Osteoblast (primary cell): ENCODE measurements at regions not wholly inside any gene's neighbourhood (a gene's known extent, or its start where the extent isn't known, plus 50 kb on each side); places are given as distances from the start of the nearest gene placed in this dataset.
"Not testable (repeated sequence)": the region's sequence is repeated elsewhere in the genome, so short reads cannot be mapped to it uniquely, and the experiment has no call there.

ENCODE experiments used
- DNase-seq: peaks from one replicate; pipeline ENCODE4 v3.0.0; 2011; ENCODE audit warnings: low spot score, mixed read lengths; ENCODE audit not compliant: insufficient read length; ENCODE audit errors: missing footprints
- H2AFZ ChIP-seq: 2 replicates; pipeline ENCODE4 v1.6.0; 2011; ENCODE audit warnings: mild to moderate bottlenecking, low read length
- H3K27ac ChIP-seq: 2 replicates; pipeline ENCODE4 v1.5.1; 2011; ENCODE audit warnings: mild to moderate bottlenecking, low read depth, low read length, moderate library complexity
- H3K27me3 ChIP-seq: 2 replicates; pipeline ENCODE4 v1.6.0; 2012; ENCODE audit warnings: mild to moderate bottlenecking, control low read depth, inconsistent platforms, low read length, moderate library complexity; ENCODE audit not compliant: insufficient read depth
- H3K36me3 ChIP-seq: 2 replicates; pipeline ENCODE4 v1.5.1; 2011; ENCODE audit warnings: mild to moderate bottlenecking, low read length, control low read depth, moderate library complexity; ENCODE audit not compliant: insufficient read depth
- H3K4me1 ChIP-seq: 2 replicates; pipeline ENCODE4 v1.5.1; 2011; ENCODE audit warnings: mild to moderate bottlenecking, low read length, control low read depth, moderate library complexity; ENCODE audit not compliant: insufficient read depth
- H3K4me2 ChIP-seq: 2 replicates; pipeline ENCODE4 v1.6.0; 2011; ENCODE audit warnings: mild to moderate bottlenecking, low read length; ENCODE audit not compliant: insufficient read depth
- H3K4me3 ChIP-seq: fragments of 200-600 bp; sonication (generic); 3 replicates; pipeline ENCODE4 v1.5.1; 2012; ENCODE audit warnings: mild to moderate bottlenecking, low read length, inconsistent platforms; ENCODE audit not compliant: insufficient read depth
- H3K79me2 ChIP-seq: 2 replicates; pipeline ENCODE4 v1.6.0; 2012; ENCODE audit warnings: mild to moderate bottlenecking, low read length, control low read depth, inconsistent platforms; ENCODE audit not compliant: insufficient read depth
- H3K9me3 ChIP-seq: 2 replicates; pipeline ENCODE4 v1.5.1; 2011; ENCODE audit warnings: low read depth, low read length, control low read depth
- H4K20me1 ChIP-seq: 2 replicates; pipeline ENCODE4 v1.6.0; 2012; ENCODE audit warnings: mild to moderate bottlenecking, low read length, control low read depth; ENCODE audit not compliant: insufficient read depth
- CTCF ChIP-seq: IDR thresholded peaks from 2 replicates; pipeline ENCODE4 v1.5.1; 2011; ENCODE audit warnings: mild to moderate bottlenecking, low read depth, low read length, moderate library complexity; ENCODE audit errors: extremely low read depth

GRCh38 chr6:78771586-78771985 is 95.8 kb upstream of the IRAK1BP1 start:
- H3K4me2 ChIP-seq, result no peak overlapping the region
- TF ChIP-seq CTCF, result no peak
- no peak overlapping the region for H3K27ac ChIP-seq
- H3K27me3 ChIP-seq, result no peaks in the 10 kb centered on the region
- no peaks in the 10 kb centered on the region for H3K79me2 ChIP-seq
- H3K36me3 ChIP-seq, result no peaks in the 10 kb centered on the region
- H3K4me3 ChIP-seq, result no peak overlapping the region
- H2AFZ ChIP-seq, result no peak overlapping the region
- H3K9me3 ChIP-seq, result no peaks in the 10 kb centered on the region
- DNase-seq, result no peak
- no peaks in the 10 kb centered on the region for H3K4me1 ChIP-seq
- H4K20me1 ChIP-seq, result no peaks in the 10 kb centered on the region

- no peak for TF ChIP-seq CTCF
- Histone ChIP-seq H4K20me1 (no peaks in the 10 kb centered on the region), H3K36me3 (no peaks in the 10 kb centered on the region), H3K4me3 (no peak overlapping the region), H3K27ac (no peak overlapping the region), H3K79me2 (no peaks in the 10 kb centered on the region), H3K27me3 (no peaks in the 10 kb centered on the region), H3K4me1 (no peaks in the 10 kb centered on the region), H3K9me3 (no peaks in the 10 kb centered on the region), H2AFZ (no peak overlapping the region), H3K4me2 (no peak overlapping the region)
- no peak for DNase-seq
Observed at GRCh38 chr6:78781001-78781400, 86.3 kb upstream of the IRAK1BP1 start.

- not testable (repeated sequence) for H3K9me3 ChIP-seq, H3K36me3 ChIP-seq
Observed at GRCh38 chr6:78783366-78783765, 84.0 kb upstream of the IRAK1BP1 start.

GRCh38 chr6:78797270-78797669 is 70.1 kb upstream of the IRAK1BP1 start:
- H3K4me1 ChIP-seq, result no peaks in the 10 kb centered on the region

More at GRCh38 chr6:78783366-78783765, 84.0 kb upstream of the IRAK1BP1 start:
- H3K4me1 ChIP-seq, H3K4me3 ChIP-seq, H3K27me3 ChIP-seq, DNase-seq, H3K79me2 ChIP-seq, H3K4me2 ChIP-seq, H3K27ac ChIP-seq, H4K20me1 ChIP-seq, H2AFZ ChIP-seq: not testable (repeated sequence)

More at GRCh38 chr6:78797270-78797669, 70.1 kb upstream of the IRAK1BP1 start:
- H2AFZ ChIP-seq, result no peak overlapping the region
- H3K27ac ChIP-seq, result no peak overlapping the region
- no peaks in the 10 kb centered on the region for H3K79me2 ChIP-seq
- H3K4me3 ChIP-seq, result no peak overlapping the region
- no peaks in the 10 kb centered on the region for H3K27me3 ChIP-seq
- no peak overlapping the region for H3K4me2 ChIP-seq
- H3K36me3 ChIP-seq, result no peaks in the 10 kb centered on the region
- no peak for DNase-seq
- H3K9me3 ChIP-seq, result no peaks in the 10 kb centered on the region
- no peak for TF ChIP-seq CTCF
- no peaks in the 10 kb centered on the region for H4K20me1 ChIP-seq
